Upper lobe of left lung (tissue), 6 donors: ENCODE measurements at regions not wholly inside any gene's neighbourhood (a gene's known extent, or its start where the extent isn't known, plus 50 kb on each side); places are given as distances from the start of the nearest gene placed in this dataset.
"Not testable (repeated sequence)": the region's sequence is repeated elsewhere in the genome, so short reads cannot be mapped to it uniquely, and the experiment has no call there.

ENCODE experiments used
- ATAC-seq, 2 donors: fragments of 200-7000 bp; cut with Tn5 transposase; one replicate each; pipeline ENCODE4 v1.9.1; 2022; ENCODE audit warnings: mild to moderate bottlenecking in 2 of 2, moderate library complexity in 2 of 2; ENCODE audit not compliant: low FRiP score in 2 of 2
- DNase-seq, 2 donors: peaks; one replicate each; pipeline ENCODE4 v3.0.0-alpha.2; 2019 to 2020
- H3K27ac ChIP-seq, 4 donors: fragments of 200-600 bp; sonication (generic); one replicate each; pipeline ENCODE4 v1.5.1; 2016 to 2019
- H3K27me3 ChIP-seq, 4 donors: fragments of 200-600 bp; sonication (generic); one replicate each; pipeline ENCODE4 v1.5.1; 2017 to 2019
- H3K36me3 ChIP-seq, 4 donors: fragments of 200-600 bp; sonication (generic); one replicate each; pipeline ENCODE4 v1.5.1; 2016 to 2019
- H3K4me1 ChIP-seq, 4 donors: fragments of 200-600 bp; sonication (generic); one replicate each; pipeline ENCODE4 v1.5.1; 2018 to 2019
- H3K4me3 ChIP-seq, 4 donors: fragments of 200-600 bp; sonication (generic); one replicate each; pipeline ENCODE4 v1.5.1; 2017 to 2019; ENCODE audit warnings: mild to moderate bottlenecking in 2 of 4, moderate library complexity in 1 of 4
- H3K9me3 ChIP-seq, 4 donors: fragments of 200-600 bp; sonication (generic); one replicate each; pipeline ENCODE4 v1.5.1; 2018 to 2019
- EP300 ChIP-seq, 4 donors: sonication (generic); formaldehyde crosslinking; IDR thresholded peaks; one replicate each; pipeline ENCODE4 v1.5.1; 2017; ENCODE audit warnings: antibody characterized with exemption in 4 of 4, control low read depth in 2 of 4
- POLR2A ChIP-seq, 4 donors: fragments of 450-650 bp; IDR thresholded peaks; one replicate each; pipeline ENCODE4 v1.5.1; 2016 to 2017; ENCODE audit warnings: antibody characterized with exemption in 4 of 4, mild to moderate bottlenecking in 2 of 4
- POLR2AphosphoS5 ChIP-seq, 2 donors: sonication (generic); formaldehyde crosslinking; IDR thresholded peaks; one replicate each; pipeline ENCODE4 v1.5.1; 2017; ENCODE audit warnings: antibody characterized with exemption in 2 of 2
- WGBS, 2 donors: methylation state at CpG; one replicate each; pipeline ENCODE4 v1.1.5; 2017 to 2018; 5-methylcytosine and 5-hydroxymethylcytosine counted together
- TF ChIP-seq, protein P1 (sequence below), 6 experiments: fragments of 450-650 bp in 4 of 6; fragments of 200-600 bp in 2 of 6; sonication (generic) in 2 of 6; IDR thresholded peaks; one replicate each; pipeline ENCODE4 v1.5.1; 2016 to 2019; ENCODE audit warnings: antibody characterized with exemption in 6 of 6
- donor health status: DM: no; HTN: no; CAD: no; lungs with moderate emphysema.
- donor health status: DM: no; HTN: yes; CAD: no; lungs with severe emphysema.

DNA sequence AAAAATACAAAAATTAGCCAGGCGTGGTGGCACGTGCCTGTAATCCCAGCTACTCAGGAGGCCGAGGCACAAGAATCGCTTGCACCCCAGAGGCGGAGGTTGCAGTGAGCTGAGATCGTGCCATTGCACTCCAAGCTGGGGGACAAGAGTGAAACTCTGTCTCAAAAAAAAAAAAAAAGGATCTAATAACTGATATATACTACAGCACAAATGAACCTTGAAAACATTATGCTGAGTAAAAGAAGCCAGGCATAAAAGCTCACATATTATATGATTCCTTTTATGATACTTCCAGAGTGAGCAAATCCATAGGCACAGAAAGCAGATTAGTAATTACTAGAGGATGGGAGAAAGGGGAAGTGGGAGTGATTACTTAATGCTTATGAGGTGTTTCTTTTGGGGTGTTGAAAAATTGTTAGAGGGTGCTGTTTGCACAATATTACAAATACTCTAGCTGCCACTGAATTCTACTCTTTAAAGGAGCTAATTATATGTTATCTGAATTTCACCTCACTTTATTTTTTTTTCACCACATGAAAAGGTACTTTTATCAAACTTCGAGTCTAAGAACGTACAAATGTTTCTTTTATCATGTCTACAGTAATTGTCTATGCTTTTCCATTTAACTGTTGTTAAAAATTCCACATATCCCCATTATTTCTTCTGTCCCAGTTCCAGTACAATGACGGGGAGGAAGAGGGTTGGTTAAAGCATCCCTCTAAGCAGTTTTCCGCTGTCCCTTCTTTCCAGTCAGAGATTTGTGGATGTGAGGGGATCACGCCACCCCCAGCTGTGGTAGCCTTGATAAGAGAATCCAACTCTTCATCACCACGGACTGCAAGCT, 77.7 kb upstream of the FAM174B start:
- no peaks in the 10 kb centered on the region for H3K27me3 ChIP-seq
- DNase-seq (no peak), ATAC-seq (peak in 1 of 2 donors; percentile 54)
- no peaks in the 10 kb centered on the region for H3K36me3 ChIP-seq
- peak overlapping the region in 3 of 4 donors; percentile 30 to 48 (median 47) for H3K4me3 ChIP-seq
- no peaks in the 10 kb centered on the region for H3K9me3 ChIP-seq
- WGBS, 2 donors, result 65 to 68% methylated on average over 10 to 12 of the region's 12 CpGs
- peaks cover 0 to 5% (median 0%) of the 10 kb centered on the region in 4 donors for H3K4me1 ChIP-seq
- peak overlapping the region in 3 of 4 donors; percentile 64 to 77 (median 73) for H3K27ac ChIP-seq
- TF ChIP-seq EP300 (IDR thresholded peaks at IDR 0.05) (no peak), POLR2A (IDR thresholded peaks at IDR 0.05) (no peak)

GRCh38 chr15:92733934-92734521, 78.5 kb upstream of the FAM174B start:
- H3K27me3 ChIP-seq, result no peaks in the 10 kb centered on the region
- H3K4me1 ChIP-seq, result peaks cover 0 to 5% (median 0%) of the 10 kb centered on the region in 4 donors
- WGBS, 2 donors, result 22 to 39% methylated on average over 25 to 33 of the region's 33 CpGs
- H3K4me3 ChIP-seq, result peak overlapping the region in 3 of 4 donors; percentile 30 to 48 (median 47)
- peak overlapping the region; percentile 24 to 77 (median 68) for H3K27ac ChIP-seq
- no peak for TF ChIP-seq POLR2AphosphoS5 (IDR thresholded peaks at IDR 0.05)
- TF ChIP-seq POLR2A (IDR thresholded peaks at IDR 0.05), result peak in 1 of 4 donors; percentile 5
- no peaks in the 10 kb centered on the region for H3K9me3 ChIP-seq
- H3K36me3 ChIP-seq, result no peaks in the 10 kb centered on the region
- DNase-seq, result peak in 1 of 2 donors; percentile 81
- ATAC-seq, result peak; percentile 55 to 85

GRCh38 chr15:92739246-92739645, 83.7 kb upstream of the FAM174B start:
- ATAC-seq, DNase-seq, H3K36me3 ChIP-seq, H3K4me3 ChIP-seq, H3K4me1 ChIP-seq, H3K27ac ChIP-seq, H3K9me3 ChIP-seq, H3K27me3 ChIP-seq: not testable (repeated sequence)
- WGBS, 2 donors, result 92 to 93% methylated on average over 4 of the region's 4 CpGs

GRCh38 chr15:92745845-92746271, 90.3 kb upstream of the FAM174B start:
- no peaks in the 10 kb centered on the region for H3K36me3 ChIP-seq
- H3K4me1 ChIP-seq, result no peaks in the 10 kb centered on the region
- ATAC-seq (no peak), DNase-seq (no peak)
- no peak overlapping the region for H3K27ac ChIP-seq
- H3K4me3 ChIP-seq, result no peak overlapping the region
- H3K27me3 ChIP-seq, result no peaks in the 10 kb centered on the region
- H3K9me3 ChIP-seq, result no peaks in the 10 kb centered on the region
- TF ChIP-seq POLR2A (IDR thresholded peaks at IDR 0.05), result no peak
- TF ChIP-seq, protein P1, sequence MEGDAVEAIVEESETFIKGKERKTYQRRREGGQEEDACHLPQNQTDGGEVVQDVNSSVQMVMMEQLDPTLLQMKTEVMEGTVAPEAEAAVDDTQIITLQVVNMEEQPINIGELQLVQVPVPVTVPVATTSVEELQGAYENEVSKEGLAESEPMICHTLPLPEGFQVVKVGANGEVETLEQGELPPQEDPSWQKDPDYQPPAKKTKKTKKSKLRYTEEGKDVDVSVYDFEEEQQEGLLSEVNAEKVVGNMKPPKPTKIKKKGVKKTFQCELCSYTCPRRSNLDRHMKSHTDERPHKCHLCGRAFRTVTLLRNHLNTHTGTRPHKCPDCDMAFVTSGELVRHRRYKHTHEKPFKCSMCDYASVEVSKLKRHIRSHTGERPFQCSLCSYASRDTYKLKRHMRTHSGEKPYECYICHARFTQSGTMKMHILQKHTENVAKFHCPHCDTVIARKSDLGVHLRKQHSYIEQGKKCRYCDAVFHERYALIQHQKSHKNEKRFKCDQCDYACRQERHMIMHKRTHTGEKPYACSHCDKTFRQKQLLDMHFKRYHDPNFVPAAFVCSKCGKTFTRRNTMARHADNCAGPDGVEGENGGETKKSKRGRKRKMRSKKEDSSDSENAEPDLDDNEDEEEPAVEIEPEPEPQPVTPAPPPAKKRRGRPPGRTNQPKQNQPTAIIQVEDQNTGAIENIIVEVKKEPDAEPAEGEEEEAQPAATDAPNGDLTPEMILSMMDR (IDR thresholded peaks at IDR 0.05), result no peak
- no peak for TF ChIP-seq EP300 (IDR thresholded peaks at IDR 0.05)
- no peak for TF ChIP-seq POLR2AphosphoS5 (IDR thresholded peaks at IDR 0.05)
- WGBS, 2 donors, result 82 to 83% methylated on average over 4 of the region's 4 CpGs

DNA sequence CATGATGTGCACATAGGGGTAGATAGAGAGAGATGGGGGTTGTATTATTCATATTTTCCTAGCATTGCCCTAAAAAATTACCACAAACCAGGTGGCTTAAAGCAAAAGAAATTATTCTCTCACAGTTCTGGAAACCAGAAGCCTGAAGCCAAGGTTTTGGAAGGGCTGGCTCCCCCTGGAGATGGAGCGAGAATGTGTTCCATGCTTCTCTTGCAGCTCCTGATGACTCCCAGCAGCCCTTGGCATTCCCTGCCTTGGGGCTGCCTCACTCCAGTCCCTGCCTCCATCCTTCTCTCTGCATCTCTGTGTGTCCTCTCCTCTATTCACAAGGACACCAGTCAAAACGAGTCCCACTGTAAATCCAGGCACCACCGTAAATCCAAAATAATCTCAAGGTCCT, 91.5 kb upstream of the FAM174B start:
- no peak for ATAC-seq
- no peak overlapping the region for H3K4me3 ChIP-seq
- no peaks in the 10 kb centered on the region for H3K36me3 ChIP-seq
- H3K27me3 ChIP-seq, result no peaks in the 10 kb centered on the region
- no peaks in the 10 kb centered on the region for H3K4me1 ChIP-seq
- DNase-seq, result no peak
- no peaks in the 10 kb centered on the region for H3K9me3 ChIP-seq
- TF ChIP-seq, protein P1 (IDR thresholded peaks at IDR 0.05), result no peak
- no peak for TF ChIP-seq POLR2A (IDR thresholded peaks at IDR 0.05)
- TF ChIP-seq EP300 (IDR thresholded peaks at IDR 0.05), result no peak
- TF ChIP-seq POLR2AphosphoS5 (IDR thresholded peaks at IDR 0.05), result no peak
- no peak overlapping the region for H3K27ac ChIP-seq
- 96 to 97% methylated on average over 3 of the region's 3 CpGs for WGBS, 2 donors

DNA sequence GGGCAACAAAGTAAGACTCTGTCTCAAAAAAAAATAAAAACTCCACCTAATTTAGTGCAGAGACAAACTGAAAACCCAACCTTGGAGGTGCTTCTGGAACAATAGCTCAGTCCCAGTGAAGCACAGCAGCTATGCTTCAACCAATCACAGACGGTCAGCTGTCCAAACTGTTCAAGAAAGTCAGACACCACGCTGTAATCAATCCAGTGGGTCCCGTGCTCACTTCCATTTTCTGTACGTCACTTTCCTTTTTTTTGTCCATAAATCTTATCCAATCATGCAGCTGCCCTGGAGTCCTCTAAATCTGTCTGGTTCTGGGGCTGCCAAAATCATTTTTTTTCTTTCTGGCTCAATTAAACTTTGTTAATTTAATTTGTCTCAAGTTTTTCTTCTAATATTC, 93.6 kb upstream of the FAM174B start:
- TF ChIP-seq POLR2AphosphoS5 (IDR thresholded peaks at IDR 0.05) (no peak), EP300 (IDR thresholded peaks at IDR 0.05) (no peak), POLR2A (IDR thresholded peaks at IDR 0.05) (no peak)
- TF ChIP-seq, protein P1 (IDR thresholded peaks at IDR 0.05), result no peak
- 86 to 91% methylated on average over 4 of the region's 4 CpGs for WGBS, 2 donors

More for the DNA sequence above, 93.6 kb upstream of the FAM174B start:
- no peak for ATAC-seq
- no peaks in the 10 kb centered on the region for H3K9me3 ChIP-seq
- H3K27me3 ChIP-seq, result no peaks in the 10 kb centered on the region
- no peak overlapping the region for H3K27ac ChIP-seq
- H3K4me1 ChIP-seq, result no peaks in the 10 kb centered on the region
- no peaks in the 10 kb centered on the region for H3K36me3 ChIP-seq
- no peak for DNase-seq
- no peak overlapping the region for H3K4me3 ChIP-seq
